H9 (cell line): ENCODE measurements at regions not wholly inside any gene's neighbourhood (a gene's known extent, or its start where the extent isn't known, plus 50 kb on each side); places are given as distances from the start of the nearest gene placed in this dataset.

Experiments
- DNase-seq: peaks from one replicate; pipeline ENCODE4 v3.0.0-alpha.2; 2017
- H2AFZ ChIP-seq: one replicate; pipeline ENCODE4 v1.6.1; 2013; ENCODE audit warnings: mild to moderate bottlenecking, low read length, control low read depth, moderate library complexity
- H2AK5ac ChIP-seq: 2 replicates; pipeline ENCODE4 v1.6.1; 2013; ENCODE audit warnings: low read length, control low read depth, mixed read lengths; ENCODE audit not compliant: insufficient read length
- H2BK120ac ChIP-seq: one replicate; pipeline ENCODE4 v1.6.1; 2013; ENCODE audit warnings: low read depth, mild to moderate bottlenecking, low read length, control low read depth, inconsistent platforms; ENCODE audit not compliant: poor library complexity, severe bottlenecking
- H2BK12ac ChIP-seq: 2 replicates; pipeline ENCODE4 v1.6.1; 2013; ENCODE audit warnings: low read length, control low read depth, mixed read lengths, low read depth; ENCODE audit not compliant: insufficient read length
- H2BK15ac ChIP-seq: 2 replicates; pipeline ENCODE4 v1.6.1; 2013; ENCODE audit warnings: low read depth, low read length, control low read depth
- H2BK20ac ChIP-seq: one replicate; pipeline ENCODE4 v1.6.1; 2013; ENCODE audit warnings: low read depth, mild to moderate bottlenecking, low read length, control low read depth, inconsistent platforms; ENCODE audit not compliant: poor library complexity, severe bottlenecking
- H2BK5ac ChIP-seq: 2 replicates; pipeline ENCODE4 v1.6.1; 2013; ENCODE audit warnings: low read length, control low read depth, mixed read lengths; ENCODE audit not compliant: insufficient read length
- H3K14ac ChIP-seq: 2 replicates; pipeline ENCODE4 v1.6.1; 2013; ENCODE audit warnings: low read length, control low read depth; ENCODE audit not compliant: insufficient read depth
- H3K18ac ChIP-seq: 2 replicates; pipeline ENCODE4 v1.6.1; 2013; ENCODE audit warnings: low read depth, mild to moderate bottlenecking, mixed read lengths, low read length, control low read depth; ENCODE audit not compliant: insufficient read length
- H3K23ac ChIP-seq: 2 replicates; pipeline ENCODE4 v1.6.1; 2013; ENCODE audit warnings: low read length, control low read depth, mixed read lengths, low read depth; ENCODE audit not compliant: insufficient read length
- H3K23me2 ChIP-seq: 2 replicates; pipeline ENCODE4 v1.6.1; 2013; ENCODE audit warnings: low read depth, mild to moderate bottlenecking, mixed read lengths, low read length, control low read depth; ENCODE audit not compliant: insufficient read length, poor library complexity, severe bottlenecking
- H3K27ac ChIP-seq: 2 replicates; pipeline ENCODE4 v1.5.1; 2013; ENCODE audit warnings: low read length, control low read depth, mixed read lengths, low read depth; ENCODE audit not compliant: insufficient read length
- H3K27me3 ChIP-seq: 2 replicates; pipeline ENCODE4 v1.6.1; 2013; ENCODE audit warnings: low read length, control low read depth, inconsistent platforms; ENCODE audit not compliant: insufficient read depth
- H3K4ac ChIP-seq: 2 replicates; pipeline ENCODE4 v1.6.1; 2013; ENCODE audit warnings: low read depth, mild to moderate bottlenecking, control low read depth, inconsistent platforms, low read length, moderate library complexity
- H3K4me1 ChIP-seq: 2 replicates; pipeline ENCODE4 v1.6.1; 2013; ENCODE audit warnings: low read length, control low read depth, inconsistent platforms; ENCODE audit not compliant: insufficient read depth
- H3K4me2 ChIP-seq: 2 replicates; pipeline ENCODE4 v1.6.1; 2013; ENCODE audit warnings: low read length, control low read depth, mixed read lengths; ENCODE audit not compliant: insufficient read length, insufficient read depth
- H3K56ac ChIP-seq: 2 replicates; pipeline ENCODE4 v1.6.1; 2013; ENCODE audit warnings: low read depth, mild to moderate bottlenecking, mixed read lengths, low read length, control low read depth; ENCODE audit not compliant: insufficient read length
- H3K79me1 ChIP-seq: 2 replicates; pipeline ENCODE4 v1.6.1; 2013; ENCODE audit warnings: low read depth, mild to moderate bottlenecking, moderate library complexity, low read length, control low read depth, inconsistent platforms; ENCODE audit not compliant: insufficient read depth, poor library complexity, severe bottlenecking
- H3K79me2 ChIP-seq: 2 replicates; pipeline ENCODE4 v1.6.1; 2013; ENCODE audit warnings: low read length, control low read depth, inconsistent platforms; ENCODE audit not compliant: insufficient read depth
- H3K9ac ChIP-seq: 2 replicates; pipeline ENCODE4 v1.6.1; 2013; ENCODE audit warnings: low read length, control low read depth, mixed read lengths; ENCODE audit not compliant: insufficient read length; ENCODE audit errors: extremely low read depth
- H3K9me3 ChIP-seq: one replicate; pipeline ENCODE4 v1.6.1; 2013; ENCODE audit warnings: low read depth, low read length, inconsistent platforms; ENCODE audit not compliant: control insufficient read depth
- H3T11ph ChIP-seq: one replicate; pipeline ENCODE4 v1.6.1; 2013; ENCODE audit warnings: mild to moderate bottlenecking, low read length, control low read depth, inconsistent platforms
- H4K20me1 ChIP-seq: one replicate; pipeline ENCODE4 v1.6.1; 2013; ENCODE audit not compliant: control insufficient read depth, insufficient read length, insufficient read depth
- H4K5ac ChIP-seq: 2 replicates; pipeline ENCODE4 v1.6.1; 2013; ENCODE audit warnings: low read depth, mild to moderate bottlenecking, mixed read lengths, low read length, control low read depth; ENCODE audit not compliant: insufficient read length
- H4K8ac ChIP-seq: replicated peaks from 2 replicates; pipeline ENCODE4 v1.6.1; 2013; ENCODE audit warnings: low read length, control low read depth, mixed read lengths, low read depth; ENCODE audit not compliant: insufficient read length
- H4K91ac ChIP-seq: 2 replicates; pipeline ENCODE4 v1.6.1; 2013; ENCODE audit warnings: low read depth, mild to moderate bottlenecking, moderate library complexity, mixed read lengths, low read length, control low read depth; ENCODE audit not compliant: insufficient read length
- H3K27ac Mint-ChIP-seq, 3 experiments: 2 replicates in 2 of 3; 3 replicates in 1 of 3; pipeline ENCODE4 v1.8.0; 2020 to 2021; ENCODE audit warnings: mixed read lengths in 3 of 3, mild to moderate bottlenecking in 1 of 3, moderate library complexity in 1 of 3
- H3K27me3 Mint-ChIP-seq: 2 replicates; pipeline ENCODE4 v1.8.0; 2021; ENCODE audit warnings: low read depth, mild to moderate bottlenecking, moderate library complexity, mixed read lengths
- H3K36me3 Mint-ChIP-seq, 3 experiments: 2 replicates in 2 of 3; 3 replicates in 1 of 3; pipeline ENCODE4 v1.8.0; 2020 to 2021; ENCODE audit warnings: low read depth in 3 of 3, mixed read lengths in 3 of 3; ENCODE audit not compliant: insufficient read depth in 1 of 3
- H3K4me1 Mint-ChIP-seq, 2 experiments: 2 replicates each; pipeline ENCODE4 v1.8.0; 2020; ENCODE audit warnings: mixed read lengths in 2 of 2
- H3K4me3 Mint-ChIP-seq, 2 experiments: 2 replicates in 1 of 2; 3 replicates in 1 of 2; pipeline ENCODE4 v1.8.0; 2020 to 2021; ENCODE audit warnings: mild to moderate bottlenecking in 2 of 2, mixed read lengths in 2 of 2, moderate library complexity in 1 of 2
- H3K9me3 Mint-ChIP-seq, 2 experiments: 2 replicates in 1 of 2; 3 replicates in 1 of 2; pipeline ENCODE4 v1.8.0; 2020; ENCODE audit warnings: mild to moderate bottlenecking in 2 of 2, mixed read lengths in 2 of 2, moderate library complexity in 1 of 2
- CTCF ChIP-seq: fragments of 200-600 bp; sonication (generic); conservative IDR thresholded peaks from 3 replicates; pipeline ENCODE4 v1.8.0; 2021; ENCODE audit warnings: antibody characterized with exemption, mild to moderate bottlenecking
- WGBS: extraction: QIAGEN DNeasy Blood & Tissue Kit; methylation state at CpG from one replicate; pipeline ENCODE4 v1.1.7; 2013; ENCODE audit warnings: missing lambda C conversion rate, low lambda C conversion rate, mixed read lengths; ENCODE audit not compliant: insufficient read length; ENCODE audit errors: extremely low coverage; 5-methylcytosine and 5-hydroxymethylcytosine counted together

GRCh38 chr10:78832281-78832680 is 236.5 kb upstream of the ZMIZ1 start:
- no peak overlapping the region for H4K8ac ChIP-seq
- H3K36me3 Mint-ChIP-seq, result peaks cover 2 to 5% (median 4%) of the 10 kb centered on the region in 3 experiments; a peak in 6 of 7 replicates
- no peak overlapping the region for H2BK120ac ChIP-seq
- no peak overlapping the region for H3K4me3 Mint-ChIP-seq
- H2BK15ac ChIP-seq, result no peak overlapping the region
- H3T11ph ChIP-seq, result no peak overlapping the region
- H3K4ac ChIP-seq, result no peak overlapping the region
- H2AK5ac ChIP-seq, result no peak overlapping the region
- no peaks in the 10 kb centered on the region for H4K20me1 ChIP-seq
- H3K14ac ChIP-seq, result no peak overlapping the region
- no peak overlapping the region for H2AFZ ChIP-seq
- no peaks in the 10 kb centered on the region for H3K79me2 ChIP-seq
- H3K27ac ChIP-seq, result no peak overlapping the region
- no peak for DNase-seq
- WGBS, result no CpG with 5 or more reads among the region's 2 CpGs
- no peaks in the 10 kb centered on the region for H3K4me1 ChIP-seq
- H3K27me3 ChIP-seq, result no peaks in the 10 kb centered on the region
- no peak overlapping the region for H3K27ac Mint-ChIP-seq
- H3K56ac ChIP-seq, result no peak overlapping the region
- H2BK5ac ChIP-seq, result no peak overlapping the region
- H3K23ac ChIP-seq, result no peak overlapping the region
- H3K18ac ChIP-seq, result no peak overlapping the region
- no peak overlapping the region for H2BK12ac ChIP-seq
- H3K9ac ChIP-seq, result no peak overlapping the region
- no peaks in the 10 kb centered on the region for H3K23me2 ChIP-seq
- H3K79me1 ChIP-seq, result no peaks in the 10 kb centered on the region
- peaks cover 8 to 10% of the 10 kb centered on the region in 2 experiments for H3K4me1 Mint-ChIP-seq
- H2BK20ac ChIP-seq, result no peak overlapping the region
- no peaks in the 10 kb centered on the region for H3K9me3 ChIP-seq
- H3K27me3 Mint-ChIP-seq, result peaks cover 37% of the 10 kb centered on the region
- no peak overlapping the region for H4K91ac ChIP-seq
- TF ChIP-seq CTCF, result no peak
- peaks cover 10 to 16% of the 10 kb centered on the region in 2 experiments for H3K9me3 Mint-ChIP-seq
- no peak overlapping the region for H3K4me2 ChIP-seq
- H4K5ac ChIP-seq, result no peak overlapping the region
